ENCODE measurements at regions not wholly inside any gene's neighbourhood (a gene's known extent, or its start where the extent isn't known, plus 50 kb on each side); places are given as distances from the start of the nearest gene placed in this dataset.

- no peak for TF ChIP-seq CTCF (IDR thresholded peaks at IDR 0.05)
- no peak for TF ChIP-seq POLR2A (IDR thresholded peaks at IDR 0.05)
Measured at GRCh38 chr9:30356221-30356620, 2028.2 kb upstream of the ACO1 start.
